B cell (primary cell): ENCODE measurements at regions not wholly inside any gene's neighbourhood (a gene's known extent, or its start where the extent isn't known, plus 50 kb on each side); places are given as distances from the start of the nearest gene placed in this dataset.

Source experiments
- CTCF ChIP-seq: fragments of 200-600 bp; IDR thresholded peaks from one replicate; pipeline ENCODE4 v1.8.0; 2022; ENCODE audit warnings: antibody characterized with exemption, mild to moderate bottlenecking
- EZH2 ChIP-seq: IDR thresholded peaks from 2 replicates; pipeline ENCODE4 v1.6.1; 2012; ENCODE audit warnings: borderline replicate concordance, low read depth, mild to moderate bottlenecking, moderate library complexity, low read length; ENCODE audit not compliant: insufficient read depth, poor library complexity, severe bottlenecking

GRCh38 chr5:145495741-145496140 lies 339.4 kb downstream of the PRELID2 start:
- TF ChIP-seq CTCF (no peak), EZH2 (no peak)
